Calu3 (cell line): ENCODE measurements at regions not wholly inside any gene's neighbourhood (a gene's known extent, or its start where the extent isn't known, plus 50 kb on each side); places are given as distances from the start of the nearest gene placed in this dataset.
A peak's percentile ranks its signal among the peaks of the same experiment; 100 is the strongest.

ENCODE experiments used
- BruUV-seq: library from RNA; stranded (reverse); fragments of 400-500 nt; replicated peaks from 2 replicates; lab custom pipeline; 2021; lab: Mats Ljungman, UMichigan
- CTCF ChIA-PET: fragments of 300-600 bp; sonication (Branson Sonifier 250); formaldehyde crosslinking; loops from one replicate; lab custom pipeline; 2022; ENCODE audit warnings: antibody characterized with exemption; lab: Charles Lee
- DNase-seq: peaks from one replicate; pipeline ENCODE4 v3.0.0; 2022
- H3K27ac Mint-ChIP-seq: one replicate; pipeline ENCODE4 v1.8.0; 2022; ENCODE audit warnings: mixed read lengths; ENCODE audit not compliant: unreplicated experiment
- H3K27me3 Mint-ChIP-seq: one replicate; pipeline ENCODE4 v1.8.0; 2022; ENCODE audit warnings: mixed read lengths; ENCODE audit not compliant: unreplicated experiment
- H3K36me3 Mint-ChIP-seq: one replicate; pipeline ENCODE4 v1.8.0; 2022; ENCODE audit warnings: mild to moderate bottlenecking, moderate library complexity, mixed read lengths; ENCODE audit not compliant: insufficient read depth, unreplicated experiment
- H3K4me1 Mint-ChIP-seq: one replicate; pipeline ENCODE4 v1.8.0; 2022; ENCODE audit warnings: mild to moderate bottlenecking, low read depth, mixed read lengths; ENCODE audit not compliant: unreplicated experiment
- H3K4me3 Mint-ChIP-seq: one replicate; pipeline ENCODE4 v1.8.0; 2022; ENCODE audit warnings: mild to moderate bottlenecking, low read depth, moderate library complexity, mixed read lengths; ENCODE audit not compliant: unreplicated experiment
- H3K9me3 Mint-ChIP-seq: one replicate; pipeline ENCODE4 v1.8.0; 2022; ENCODE audit warnings: low read depth, mixed read lengths; ENCODE audit not compliant: unreplicated experiment
- CTCF ChIP-seq: fragments of 200-600 bp; IDR thresholded peaks from one replicate; pipeline ENCODE4 v1.8.0; 2022; ENCODE audit warnings: antibody characterized with exemption; ENCODE audit not compliant: unreplicated experiment
- intact Hi-C: fragments of 100-400 bp; cut with micrococcal nuclease; formaldehyde crosslinking; loops from one replicate; pipeline ENCODE4 v1.10.0; 2022; ENCODE audit not compliant: unreplicated experiment

DNA sequence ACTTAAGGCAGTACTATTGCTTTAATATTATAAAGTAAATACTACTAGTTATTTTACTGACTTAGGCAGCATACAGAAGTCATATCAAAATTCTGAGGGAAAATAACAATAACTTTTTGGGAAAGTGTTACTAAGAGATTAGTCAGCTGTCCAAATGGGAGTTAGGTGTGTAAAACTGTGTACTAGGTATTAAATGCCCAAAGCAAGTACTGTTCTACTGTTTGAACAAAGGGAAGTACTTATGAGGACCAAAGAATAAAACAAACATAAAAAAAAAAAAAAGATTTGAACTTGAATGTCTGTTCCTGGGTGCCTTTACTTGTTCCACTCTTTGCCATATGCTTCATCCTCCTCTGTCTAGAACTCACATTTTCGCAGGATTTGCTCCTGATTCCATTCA is 174.4 kb downstream of the MSL3 start:
- Mint-ChIP-seq H3K4me1 (no peaks in the 10 kb centered on the region), H3K27me3 (no peaks in the 10 kb centered on the region), H3K4me3 (no peak overlapping the region), H3K27ac (no peak overlapping the region), H3K36me3 (no peaks in the 10 kb centered on the region), H3K9me3 (peaks cover 6% of the 10 kb centered on the region)
- DNase-seq: no peak
- intact Hi-C loops: no loop called here
- TF ChIP-seq CTCF: no peak
- CTCF ChIA-PET: no interaction called here
- BruUV-seq: no TSS peak

DNA sequence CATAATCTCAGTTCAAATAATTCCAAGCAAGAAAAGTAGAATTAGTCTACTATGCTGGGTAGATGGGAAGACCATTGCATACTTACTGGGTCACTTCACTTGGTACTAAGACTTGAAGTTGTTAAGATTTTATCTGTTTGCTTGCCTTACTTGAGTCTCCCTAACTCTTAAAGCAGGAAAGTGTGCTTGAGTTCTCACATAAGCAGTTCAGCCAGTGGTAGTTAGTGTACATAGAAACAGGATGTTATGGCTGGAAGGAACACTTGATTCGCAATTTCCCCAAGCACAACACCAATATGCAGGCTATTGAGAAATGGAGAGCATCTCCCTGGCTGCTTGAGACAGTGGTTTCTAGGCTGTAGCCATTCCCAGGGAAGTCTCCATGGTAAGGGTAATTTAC is 176.1 kb downstream of the MSL3 start:
- intact Hi-C loops: no loop called here

DNA sequence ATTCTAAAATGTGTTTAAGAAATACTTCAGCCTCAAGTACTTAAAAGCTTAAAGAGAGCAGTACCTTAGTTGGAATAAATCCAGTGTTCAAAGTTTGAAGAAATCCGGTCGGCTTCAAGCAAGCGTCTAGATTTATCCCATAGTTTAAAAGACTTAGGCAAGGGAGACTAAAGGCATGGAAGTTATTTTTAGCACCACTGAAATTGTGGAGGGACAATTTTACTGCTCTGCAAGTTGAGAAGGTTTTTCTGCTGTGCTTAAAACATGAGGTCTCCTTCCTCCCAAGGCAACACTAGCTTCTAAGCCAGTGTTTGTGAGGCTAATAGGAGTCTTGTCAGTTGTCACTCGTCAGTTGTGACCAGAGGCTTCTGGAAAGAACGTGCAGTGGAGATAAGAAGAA is 183.5 kb downstream of the MSL3 start:
- Mint-ChIP-seq H3K4me1 (no peaks in the 10 kb centered on the region), H3K9me3 (peaks cover 2% of the 10 kb centered on the region), H3K4me3 (no peak overlapping the region), H3K36me3 (no peaks in the 10 kb centered on the region), H3K27me3 (no peaks in the 10 kb centered on the region), H3K27ac (no peak overlapping the region)
- no peak for TF ChIP-seq CTCF
- CTCF ChIA-PET: interaction anchor here (0.7 kb wide), 1 partner anchor 1444 kb away, joined by 3 read pairs; no protein-coding TSS in a partner anchor
- intact Hi-C loops: no loop called here
- BruUV-seq: no TSS peak
- no peak for DNase-seq

More for the DNA sequence above, 176.1 kb downstream of the MSL3 start:
- Mint-ChIP-seq H3K27me3 (no peaks in the 10 kb centered on the region), H3K4me3 (no peak overlapping the region), H3K27ac (no peak overlapping the region), H3K4me1 (no peaks in the 10 kb centered on the region), H3K36me3 (no peaks in the 10 kb centered on the region), H3K9me3 (no peaks in the 10 kb centered on the region)
- TF ChIP-seq CTCF: no peak
- no peak for DNase-seq
- CTCF ChIA-PET: no interaction called here
- no TSS peak for BruUV-seq

DNA sequence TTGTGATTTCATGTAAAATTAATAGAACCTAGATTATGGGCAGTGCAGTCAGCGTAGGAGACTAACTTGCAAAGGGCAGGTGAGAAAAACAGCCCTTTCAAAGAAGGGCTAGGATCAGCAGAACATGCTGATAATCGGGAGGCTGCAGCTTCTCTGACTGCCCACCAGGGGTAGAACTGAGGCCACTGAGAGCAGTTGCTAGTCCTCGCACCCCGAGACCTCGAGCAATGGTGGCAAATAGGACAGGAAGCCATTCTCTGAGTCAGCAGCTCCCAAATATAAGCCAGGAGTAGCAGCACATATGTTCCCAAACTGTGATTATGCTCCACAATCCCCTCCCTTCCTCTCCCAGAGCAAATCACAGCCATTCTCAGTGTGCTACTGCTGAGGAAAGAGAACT is 186.5 kb downstream of the MSL3 start:
- peak; percentile 58 for TF ChIP-seq CTCF
- no peaks in the 10 kb centered on the region for H3K4me1 Mint-ChIP-seq
- no peak overlapping the region for H3K4me3 Mint-ChIP-seq
- peak; percentile 66 for DNase-seq
- no TSS peak for BruUV-seq
- no peaks in the 10 kb centered on the region for H3K36me3 Mint-ChIP-seq
- CTCF ChIA-PET: interaction anchor here (1.1 to 1.5 kb wide), 3 partner anchors 8 to 65 kb away, joined by 3 read pairs; no protein-coding TSS in a partner anchor
- intact Hi-C loops: no loop called here
- H3K27me3 Mint-ChIP-seq: no peaks in the 10 kb centered on the region
- peak overlapping the region; percentile 50 for H3K27ac Mint-ChIP-seq
- H3K9me3 Mint-ChIP-seq: peaks cover 2% of the 10 kb centered on the region
